Activated CD8-positive, alpha-beta memory T cell treated with anti-CD3 and anti-CD28 coated beads for 4 hours (primary cell): ENCODE measurements at regions not wholly inside any gene's neighbourhood (a gene's known extent, or its start where the extent isn't known, plus 50 kb on each side); places are given as distances from the start of the nearest gene placed in this dataset.

Experiments
- DNase-seq, 2 donors: peaks; one replicate each; pipeline ENCODE4 v3.0.0-alpha.2; 2020; ENCODE audit warnings: low read depth in 2 of 2

GRCh38 chr1:82449506-82450057 lies 648.8 kb downstream of the ADGRL2 start:
- DNase-seq, result no peak

DNA sequence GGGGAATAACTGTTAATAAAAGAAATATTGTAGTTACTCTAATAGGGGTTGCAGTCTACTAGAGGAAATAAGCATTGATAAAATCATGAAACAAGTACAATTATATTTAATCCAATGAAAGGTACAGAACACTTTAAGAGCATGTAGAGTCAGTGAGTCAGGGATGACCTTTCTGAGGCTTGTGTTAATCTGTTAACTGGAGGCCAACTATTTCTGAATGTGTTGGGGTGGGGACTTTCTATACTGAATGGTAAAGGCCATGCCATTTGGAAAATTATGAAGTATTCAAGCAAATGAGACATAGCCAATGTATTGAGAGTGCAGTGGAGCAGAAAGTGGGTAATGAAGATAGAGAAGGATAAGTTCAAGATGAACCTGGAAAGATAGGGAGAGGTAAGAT lies 646.2 kb downstream of the ADGRL2 start:
- DNase-seq, result no peak

DNA sequence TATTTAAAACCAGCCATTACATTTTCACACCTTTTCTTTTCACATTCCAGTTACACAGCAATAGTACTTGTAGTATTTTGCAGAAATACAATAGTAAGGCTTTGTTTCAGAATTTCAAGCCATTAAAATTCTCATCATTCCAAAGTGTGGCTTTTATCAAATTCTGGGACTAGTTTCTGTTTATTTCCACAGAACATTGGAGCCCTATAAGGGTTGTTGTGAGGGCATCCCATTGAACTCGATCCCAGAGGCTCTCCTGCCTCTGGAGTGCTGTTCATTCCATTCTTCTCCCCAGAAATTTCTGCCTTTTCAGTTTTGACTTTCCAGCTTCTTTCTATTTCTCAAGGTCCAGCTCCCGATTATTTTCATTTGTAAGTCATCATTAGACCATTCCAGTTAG lies 645.5 kb downstream of the ADGRL2 start:
- DNase-seq, result no peak

DNA sequence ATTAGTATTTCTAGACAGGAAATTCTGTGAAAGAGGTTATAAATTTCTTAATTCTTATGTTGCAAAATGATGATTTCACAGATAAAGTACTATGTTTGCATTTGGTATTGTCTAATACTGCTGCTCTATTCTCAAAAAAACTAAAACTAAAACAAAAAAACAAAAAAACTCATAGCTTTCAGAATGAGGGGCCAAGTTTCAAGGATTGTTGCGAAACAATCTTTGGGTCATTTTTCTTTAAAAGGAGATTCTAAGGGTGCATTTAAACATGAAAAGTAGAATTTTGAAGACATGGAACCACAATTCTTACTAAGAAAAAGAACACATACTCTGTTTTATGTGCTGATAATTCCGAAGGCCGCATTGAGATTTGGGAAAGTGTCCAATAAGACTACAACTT lies 645.1 kb downstream of the ADGRL2 start:
- DNase-seq, result no peak

GRCh38 chr1:82445132-82445531 lies 644.4 kb downstream of the ADGRL2 start:
- DNase-seq, result no peak

- DNase-seq, result no peak
Measured at GRCh38 chr1:82441402-82441801, 640.7 kb downstream of the ADGRL2 start.

DNA sequence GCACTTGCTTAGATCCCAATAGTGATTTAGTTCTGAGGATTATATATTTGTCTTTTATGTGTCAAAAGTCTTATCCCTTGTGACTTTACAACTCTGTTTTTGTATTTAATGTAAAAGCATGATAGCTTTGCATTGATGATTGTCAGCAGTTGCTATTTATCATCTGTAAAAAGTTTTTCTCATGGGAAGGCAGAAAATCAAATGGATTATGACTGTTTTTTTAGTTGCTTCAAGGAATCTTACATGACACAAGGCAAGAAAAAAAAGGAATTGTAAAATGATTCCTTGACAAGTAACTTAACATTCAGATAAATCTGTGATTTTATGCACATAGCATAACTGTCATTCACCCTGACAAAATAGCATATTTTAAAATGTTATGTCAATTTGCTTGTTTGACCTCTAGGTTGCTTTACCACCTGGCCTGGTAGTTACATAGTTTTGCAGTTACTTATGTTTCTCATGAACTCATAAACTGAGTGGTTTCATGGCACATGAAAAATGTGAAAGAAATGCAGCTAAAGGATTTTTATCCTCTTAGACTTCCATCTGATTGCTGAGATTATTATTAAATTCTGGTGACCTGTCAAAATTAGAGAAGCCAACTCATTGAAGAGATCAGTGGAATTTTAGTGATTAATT lies 622.6 kb downstream of the ADGRL2 start:
- no peak for DNase-seq

DNA sequence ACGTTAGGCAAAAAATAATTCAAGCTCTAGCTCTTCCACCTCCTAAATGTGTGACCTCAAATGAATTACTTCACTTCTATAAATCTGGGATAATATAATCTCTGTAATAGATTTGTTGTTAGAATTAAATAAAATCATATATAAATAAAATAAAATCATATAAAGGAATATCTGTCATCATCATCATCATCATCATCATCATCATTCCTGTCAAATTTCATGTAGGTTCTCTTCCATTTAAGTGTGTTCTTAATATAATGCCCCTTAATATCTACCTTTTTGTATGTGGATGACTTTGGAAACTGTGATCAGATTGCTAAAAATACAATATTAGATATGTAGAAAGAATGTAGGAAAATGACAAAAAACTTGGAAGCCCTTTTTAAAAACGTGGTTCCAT lies 621.0 kb downstream of the ADGRL2 start:
- no peak for DNase-seq

- no peak for DNase-seq
Measured at GRCh38 chr1:82420584-82420983, 619.9 kb downstream of the ADGRL2 start.

DNA sequence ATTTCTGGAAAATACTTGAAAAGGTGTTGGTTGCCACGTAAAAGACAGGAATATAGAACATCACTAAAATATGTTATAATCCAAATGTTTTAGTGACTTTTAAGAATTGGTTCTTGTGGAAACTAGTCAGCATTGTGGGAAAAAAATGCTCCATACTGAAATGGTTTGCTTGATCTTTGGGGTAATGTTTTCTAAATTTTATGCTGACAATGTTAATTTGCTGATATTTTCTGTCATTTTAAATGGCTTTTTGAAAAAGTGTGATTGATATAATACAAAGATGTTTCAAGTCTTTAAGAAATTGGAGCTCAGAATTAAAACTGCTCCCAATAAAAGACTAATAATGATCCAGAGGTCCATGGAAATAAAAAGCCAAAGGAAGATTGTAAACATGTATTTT lies 610.9 kb downstream of the ADGRL2 start:
- no peak for DNase-seq

DNA sequence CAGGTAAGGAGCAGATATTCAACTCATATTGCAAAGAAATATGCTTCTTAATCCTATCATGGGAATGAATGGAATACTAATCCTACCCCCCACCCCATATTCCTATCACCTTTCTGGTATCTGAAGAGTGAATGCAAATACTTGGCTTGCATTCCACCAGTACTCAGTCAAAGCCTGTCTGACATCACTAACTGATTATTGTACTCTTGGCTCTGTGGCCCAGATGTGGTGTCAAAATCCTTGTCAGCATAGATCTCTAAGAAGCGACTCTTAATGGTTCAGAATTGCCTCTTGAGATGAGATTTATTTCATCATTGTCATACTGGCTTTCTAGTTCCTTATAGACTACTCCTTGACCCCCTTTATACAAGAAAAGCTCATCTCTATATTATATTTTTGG lies 604.6 kb downstream of the ADGRL2 start:
- no peak for DNase-seq

GRCh38 chr1:82401116-82401515 lies 600.4 kb downstream of the ADGRL2 start:
- no peak for DNase-seq

DNA sequence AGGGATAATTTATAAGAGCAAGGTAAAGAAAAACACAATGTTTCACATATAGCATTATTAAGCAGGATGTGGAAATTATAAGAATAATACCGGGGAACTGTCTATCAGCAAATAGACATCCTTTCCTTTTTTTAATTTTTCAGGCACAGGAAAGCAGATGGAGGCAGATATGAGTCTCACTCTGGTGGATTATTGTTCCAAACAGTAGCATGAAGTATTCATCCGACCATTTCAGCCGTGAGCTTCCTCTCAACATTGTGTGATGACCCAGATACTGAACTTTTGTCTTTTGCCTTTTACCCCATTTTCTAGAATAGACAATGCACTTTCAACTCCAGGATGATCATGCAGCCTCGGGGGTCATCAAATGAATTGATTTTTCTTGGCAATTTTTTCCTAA lies 599.8 kb downstream of the ADGRL2 start:
- no peak for DNase-seq

DNA sequence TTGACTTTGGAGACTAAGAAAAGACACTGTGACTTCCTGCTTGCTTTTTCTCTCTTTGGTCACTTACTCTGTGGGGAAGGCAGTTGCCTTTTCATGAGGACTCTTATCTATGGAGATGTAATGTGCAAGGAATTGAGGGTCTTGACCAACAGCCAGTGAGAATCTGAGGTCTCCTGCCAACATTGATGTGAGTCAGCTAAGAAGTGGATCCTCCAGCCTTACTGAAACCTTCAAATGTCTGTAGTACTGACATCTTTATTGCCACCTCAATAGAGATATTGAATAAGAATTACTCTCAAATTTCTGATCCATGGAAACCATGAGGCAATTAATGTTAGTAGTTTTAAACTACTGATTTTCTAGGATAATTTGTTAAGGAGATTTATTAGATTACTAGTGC lies 598.4 kb downstream of the ADGRL2 start:
- DNase-seq, result no peak

DNA sequence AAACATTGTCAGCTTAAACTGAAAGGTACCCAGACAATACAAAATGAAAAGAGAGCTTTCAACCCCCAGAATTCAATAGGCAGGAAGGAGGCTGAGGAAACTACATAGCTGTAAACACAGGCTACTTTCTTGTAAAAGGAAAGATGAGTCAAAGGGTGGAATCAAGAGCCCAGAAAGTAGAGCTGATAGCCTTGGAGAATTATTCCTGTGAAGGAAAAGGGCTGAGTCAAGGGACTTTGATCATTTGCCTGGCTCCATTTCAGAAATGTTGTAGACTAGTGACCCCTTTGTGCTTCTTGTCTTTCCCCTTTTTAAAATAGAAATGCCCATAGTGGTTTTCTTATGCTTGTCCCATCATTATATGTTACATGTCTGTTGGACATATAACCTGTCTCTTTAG lies 597.6 kb downstream of the ADGRL2 start:
- DNase-seq, result no peak

- no peak for DNase-seq
Measured at GRCh38 chr1:82395440-82395839, 594.7 kb downstream of the ADGRL2 start.

GRCh38 chr1:82392946-82393345 lies 592.2 kb downstream of the ADGRL2 start:
- no peak for DNase-seq

DNA sequence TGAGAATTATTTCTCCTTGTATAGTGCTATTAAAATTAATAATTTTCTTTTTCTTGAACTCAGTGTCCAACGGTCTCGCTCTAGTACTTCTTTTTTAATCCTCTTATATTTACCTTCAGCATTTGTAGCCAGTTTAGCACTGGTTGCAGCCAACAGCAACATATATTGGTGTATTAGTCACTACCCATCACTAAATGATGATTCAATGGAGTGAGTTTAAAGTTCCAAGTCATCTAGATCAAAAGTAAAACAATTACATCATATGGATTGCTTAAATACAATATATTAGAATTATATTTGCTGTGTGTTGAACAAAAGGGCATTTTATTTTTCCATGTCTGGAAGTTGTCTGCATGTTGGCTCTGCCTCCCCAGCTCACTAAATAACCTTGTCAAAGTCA lies 591.8 kb downstream of the ADGRL2 start:
- no peak for DNase-seq

GRCh38 chr1:82391712-82392111 lies 591.0 kb downstream of the ADGRL2 start:
- no peak for DNase-seq

GRCh38 chr1:82390627-82391026 lies 589.9 kb downstream of the ADGRL2 start:
- DNase-seq, result no peak

- DNase-seq, result no peak
Measured at GRCh38 chr1:82388679-82389078, 587.9 kb downstream of the ADGRL2 start.

DNA sequence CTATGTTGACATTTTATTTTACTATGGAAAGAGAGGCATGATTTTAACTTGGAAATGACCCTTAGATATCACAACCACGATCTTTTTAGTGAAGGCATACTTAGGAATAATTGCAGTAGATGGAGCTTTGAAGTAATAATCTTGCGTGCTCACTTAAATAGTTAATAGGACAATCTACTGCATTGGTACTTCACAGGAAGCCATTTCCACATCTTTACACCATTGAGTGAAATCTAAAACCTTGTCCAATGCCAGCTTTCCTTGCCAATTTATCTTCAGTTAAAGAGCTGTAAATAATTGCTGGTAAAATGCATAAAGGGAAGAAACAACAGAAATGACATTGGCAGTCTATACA lies 586.3 kb downstream of the ADGRL2 start:
- no peak for DNase-seq

DNA sequence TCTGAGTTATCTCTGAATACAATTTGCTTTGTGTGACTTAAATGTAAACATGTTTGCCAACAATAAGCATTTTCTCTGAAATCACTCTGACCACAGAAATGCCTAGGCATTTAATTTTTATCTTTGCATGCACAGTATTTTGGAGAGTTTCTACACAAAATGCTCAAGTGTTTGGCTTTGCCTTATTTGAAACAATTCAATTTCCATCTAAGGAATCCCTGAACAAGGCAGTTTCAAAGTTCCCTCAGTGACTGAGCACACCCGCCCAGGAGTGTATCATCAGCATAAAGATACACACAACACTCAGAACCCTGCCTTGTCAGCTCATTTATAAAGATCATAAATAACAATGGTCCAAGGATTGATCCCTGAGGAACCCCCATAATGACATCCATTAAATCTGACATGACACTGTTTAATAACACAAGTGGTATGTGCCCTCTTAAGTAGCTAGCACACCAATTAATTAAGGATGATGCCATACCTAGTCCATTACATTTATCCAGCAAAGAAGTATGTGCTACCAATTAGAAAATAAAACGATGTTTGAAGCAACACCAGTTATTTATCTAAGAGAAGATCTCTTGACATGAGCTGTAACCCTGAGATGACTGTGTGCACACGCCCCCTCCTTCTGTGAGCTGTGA lies 585.8 kb downstream of the ADGRL2 start:
- no peak for DNase-seq

GRCh38 chr1:82384776-82385175 lies 584.0 kb downstream of the ADGRL2 start:
- DNase-seq, result no peak
